ENCODE measurements at regions not wholly inside any gene's neighbourhood (a gene's known extent, or its start where the extent isn't known, plus 50 kb on each side); places are given as distances from the start of the nearest gene placed in this dataset.
A peak's percentile ranks its signal among the peaks of the same experiment; 100 is the strongest.
"Not testable (repeated sequence)": the region's sequence is repeated elsewhere in the genome, so short reads cannot be mapped to it uniquely, and the experiment has no call there.

DNA sequence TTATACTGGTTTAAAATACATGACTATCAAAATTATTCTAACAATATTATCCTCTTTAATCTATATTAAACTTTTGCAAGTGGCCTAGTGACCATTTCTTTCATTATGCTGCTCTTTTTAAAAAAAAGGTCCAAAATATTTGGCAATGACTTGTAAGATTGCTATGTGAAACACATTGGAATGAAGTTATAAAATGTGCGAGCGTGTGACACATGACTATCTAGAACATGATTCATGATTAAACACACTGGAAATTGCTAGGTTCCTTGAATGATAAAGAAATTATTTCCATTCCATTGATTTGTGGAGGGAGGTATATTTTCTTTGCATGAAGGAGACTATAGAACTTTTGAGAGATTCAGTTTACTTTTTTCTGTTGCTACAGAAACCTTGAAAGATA lies 739.1 kb downstream of the DIAPH3 start:
- no peak for DNase-seq (ENCODE audit: extremely low read depth, low read depth)
- TF ChIP-seq, protein P1, sequence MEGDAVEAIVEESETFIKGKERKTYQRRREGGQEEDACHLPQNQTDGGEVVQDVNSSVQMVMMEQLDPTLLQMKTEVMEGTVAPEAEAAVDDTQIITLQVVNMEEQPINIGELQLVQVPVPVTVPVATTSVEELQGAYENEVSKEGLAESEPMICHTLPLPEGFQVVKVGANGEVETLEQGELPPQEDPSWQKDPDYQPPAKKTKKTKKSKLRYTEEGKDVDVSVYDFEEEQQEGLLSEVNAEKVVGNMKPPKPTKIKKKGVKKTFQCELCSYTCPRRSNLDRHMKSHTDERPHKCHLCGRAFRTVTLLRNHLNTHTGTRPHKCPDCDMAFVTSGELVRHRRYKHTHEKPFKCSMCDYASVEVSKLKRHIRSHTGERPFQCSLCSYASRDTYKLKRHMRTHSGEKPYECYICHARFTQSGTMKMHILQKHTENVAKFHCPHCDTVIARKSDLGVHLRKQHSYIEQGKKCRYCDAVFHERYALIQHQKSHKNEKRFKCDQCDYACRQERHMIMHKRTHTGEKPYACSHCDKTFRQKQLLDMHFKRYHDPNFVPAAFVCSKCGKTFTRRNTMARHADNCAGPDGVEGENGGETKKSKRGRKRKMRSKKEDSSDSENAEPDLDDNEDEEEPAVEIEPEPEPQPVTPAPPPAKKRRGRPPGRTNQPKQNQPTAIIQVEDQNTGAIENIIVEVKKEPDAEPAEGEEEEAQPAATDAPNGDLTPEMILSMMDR (IDR thresholded peaks at IDR 0.05; ENCODE audit: low read depth, low read length) = no peak

DNA sequence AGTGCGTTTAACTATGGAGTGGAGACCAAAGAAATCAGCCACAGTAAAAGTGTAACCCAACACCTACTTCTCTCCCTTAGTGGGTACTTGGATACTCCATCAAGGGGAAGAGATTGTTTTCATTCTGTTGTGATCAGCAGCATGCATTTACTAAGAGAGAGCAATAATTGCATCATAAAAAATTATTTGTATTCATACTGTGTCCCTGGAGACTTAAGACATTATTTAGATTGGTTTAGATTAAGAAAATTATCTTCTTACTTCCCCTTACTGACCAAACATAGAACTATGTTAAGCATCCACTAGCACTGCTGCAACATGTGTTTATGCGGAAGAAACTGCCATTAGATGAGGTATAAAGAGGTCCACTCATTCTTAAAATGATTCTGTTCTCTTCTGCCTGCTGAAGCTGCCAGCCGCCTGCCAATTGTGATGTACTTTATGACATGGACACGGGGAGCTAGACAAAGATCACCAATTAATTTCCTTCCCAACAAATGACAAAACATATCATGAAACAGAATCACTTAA lies 738.5 kb downstream of the DIAPH3 start:
- TF ChIP-seq, protein P1 (IDR thresholded peaks at IDR 0.05; ENCODE audit: low read depth, low read length) = no peak
- peak; percentile 44 for DNase-seq (ENCODE audit: extremely low read depth, low read depth)

DNA sequence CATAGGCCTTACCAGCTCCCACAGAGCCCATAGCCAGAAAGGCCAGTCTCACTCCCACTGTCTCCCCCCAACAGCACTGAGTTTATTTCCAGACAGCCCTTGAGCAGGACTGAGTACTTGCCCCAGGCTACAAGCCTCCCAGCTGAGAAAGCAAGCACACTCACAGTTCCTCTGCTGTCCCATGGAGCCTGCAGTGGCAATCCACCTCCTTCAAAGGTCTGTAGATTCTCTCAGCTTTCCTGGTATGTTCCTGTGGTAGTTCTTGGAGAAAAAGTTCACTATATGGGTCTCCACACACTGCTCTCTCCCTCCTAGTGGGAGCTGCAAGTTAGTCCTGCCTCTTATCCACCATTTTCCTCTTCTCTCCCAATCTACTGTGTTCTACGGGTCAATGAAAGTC lies 728.7 kb downstream of the DIAPH3 start:
- DNase-seq (ENCODE audit: extremely low read depth, low read depth) = no peak
- TF ChIP-seq, protein P1 (IDR thresholded peaks at IDR 0.05; ENCODE audit: low read depth, low read length) = no peak

DNA sequence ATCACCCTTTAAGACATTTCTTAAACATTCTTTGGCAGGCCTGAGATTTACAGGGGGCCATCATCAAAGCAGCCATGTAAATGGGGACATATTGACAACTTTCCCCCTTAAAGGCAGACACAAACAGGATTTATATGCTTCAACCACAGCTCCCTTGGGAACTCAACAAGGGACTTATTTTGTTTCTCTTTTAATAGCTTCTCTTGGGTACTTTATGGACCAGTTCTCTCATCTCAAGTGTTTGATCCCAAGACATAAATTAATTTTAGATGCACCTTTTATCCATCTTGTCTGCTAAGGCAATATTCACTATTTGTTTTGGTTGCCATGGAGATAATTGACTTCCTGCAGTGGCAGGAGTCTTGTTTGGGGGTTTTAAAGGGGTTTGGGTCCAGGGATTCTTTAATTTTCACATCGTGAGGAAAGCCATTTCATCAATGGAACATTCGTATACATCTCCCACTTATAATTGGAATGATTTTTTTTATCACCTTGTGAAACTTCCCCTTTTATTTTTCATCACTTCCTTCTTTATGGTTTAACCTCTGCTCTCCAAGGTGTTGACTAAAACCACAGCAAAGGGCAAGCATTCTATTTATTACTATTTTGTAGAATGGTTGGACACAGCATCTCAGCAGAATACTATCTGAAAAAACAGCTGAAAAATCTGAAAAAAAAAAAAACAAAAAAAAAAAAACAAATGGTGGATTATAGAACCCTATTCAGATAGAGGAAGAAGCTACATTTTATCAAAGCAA lies 726.0 kb downstream of the DIAPH3 start:
- TF ChIP-seq, protein P1 (IDR thresholded peaks at IDR 0.05; ENCODE audit: low read depth, low read length) = no peak
- no peak for DNase-seq (ENCODE audit: extremely low read depth, low read depth)

DNA sequence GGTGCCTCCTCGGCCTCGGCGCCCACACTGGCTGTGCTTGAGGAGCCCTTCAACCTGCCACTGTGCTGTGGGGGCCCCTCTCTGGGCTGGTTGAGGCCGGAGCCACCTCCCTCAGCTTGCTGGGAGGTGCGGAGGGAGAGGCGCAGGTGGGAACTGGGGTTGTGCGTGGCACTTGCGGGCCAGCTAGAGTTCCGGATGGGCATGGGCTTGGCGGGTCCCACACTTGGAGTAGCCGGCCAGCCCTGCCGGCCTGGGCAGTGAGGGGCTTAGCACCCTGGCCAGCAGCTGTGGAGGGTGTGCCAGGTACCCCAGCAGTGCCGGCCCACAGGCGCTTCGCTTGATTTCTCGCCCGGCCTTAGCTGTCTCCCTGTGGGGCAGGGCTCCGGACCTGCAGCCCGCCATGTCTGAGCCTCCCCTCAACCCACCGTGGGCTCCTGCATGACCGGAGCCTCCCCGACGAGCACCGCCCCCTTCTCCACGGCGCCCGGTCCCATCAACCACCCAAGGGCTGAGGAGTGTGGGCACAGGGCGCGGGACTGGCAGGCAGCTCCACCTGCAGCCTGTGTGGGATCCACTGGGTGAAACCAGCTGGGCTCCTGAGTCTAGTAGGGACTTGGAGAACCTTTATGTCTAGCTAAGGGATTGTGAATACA lies 723.8 kb downstream of the DIAPH3 start:
- DNase-seq (ENCODE audit: extremely low read depth, low read depth) = no peak
- TF ChIP-seq, protein P1 (IDR thresholded peaks at IDR 0.05; ENCODE audit: low read depth, low read length) = no peak

DNA sequence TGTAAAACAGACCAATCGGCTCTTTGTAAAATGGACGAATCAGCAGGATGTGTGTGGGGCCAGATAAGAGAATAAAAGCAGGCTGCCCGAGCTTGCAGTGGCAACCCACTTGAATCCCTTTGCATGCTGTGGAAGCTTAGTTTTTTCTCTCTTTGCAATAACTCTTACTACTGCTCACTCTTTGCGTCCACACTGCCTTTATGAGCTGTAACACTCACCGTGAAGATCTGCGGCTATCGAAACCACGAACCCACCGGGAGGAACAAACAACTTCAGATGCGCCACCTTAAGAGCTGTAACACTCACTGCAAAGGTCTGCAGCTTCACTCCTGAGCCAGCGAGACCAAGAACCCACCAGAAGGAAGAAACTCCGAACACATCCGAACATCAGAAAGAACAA lies 722.7 kb downstream of the DIAPH3 start:
- DNase-seq (ENCODE audit: extremely low read depth, low read depth) = not testable (repeated sequence)

DNA sequence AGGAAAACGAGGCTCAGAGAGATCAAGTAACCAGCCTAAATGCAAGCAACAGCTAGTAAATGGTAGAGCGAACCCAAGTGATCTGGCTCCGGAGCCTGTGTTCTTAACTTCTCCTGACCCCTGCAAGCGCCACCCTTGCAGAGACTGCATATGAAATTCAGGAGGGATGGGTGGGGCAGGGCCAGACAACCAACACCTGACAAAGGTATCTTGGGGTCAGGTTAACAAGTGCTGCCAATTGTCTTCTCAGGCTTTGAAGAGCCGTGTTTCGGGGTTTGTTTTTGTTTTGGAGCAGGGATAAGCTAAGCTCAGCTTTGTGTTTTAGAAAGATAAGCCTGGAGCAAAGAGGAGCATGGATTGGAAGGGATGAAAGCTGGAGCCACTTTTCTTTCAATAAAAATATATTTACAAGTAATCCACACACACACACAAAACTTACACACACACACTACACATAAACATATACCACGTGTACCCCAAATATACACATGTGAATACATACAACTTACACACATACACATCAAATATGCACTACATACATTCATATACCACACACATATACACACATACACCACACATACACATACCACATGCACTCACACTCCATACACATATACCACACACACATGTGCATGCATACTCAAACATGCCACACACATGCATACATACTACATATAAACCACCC lies 722.0 kb downstream of the DIAPH3 start:
- TF ChIP-seq, protein P1 (IDR thresholded peaks at IDR 0.05; ENCODE audit: low read depth, low read length) = no peak
- no peak for DNase-seq (ENCODE audit: extremely low read depth, low read depth)

Measured in AG09319 (cell line).